GOT3 (cell line): ENCODE measurements at regions not wholly inside any gene's neighbourhood (a gene's known extent, or its start where the extent isn't known, plus 50 kb on each side); places are given as distances from the start of the nearest gene placed in this dataset.

ENCODE experiments used
- DNase-seq: peaks from one replicate; lab custom pipeline; 2025; ENCODE audit warnings: mixed read lengths; lab: John Stamatoyannopoulos, UW

GRCh38 chrX:794311-794710 lies 163.7 kb downstream of the SHOX start:
- DNase-seq = no peak

GRCh38 chrX:793216-793770 lies 162.7 kb downstream of the SHOX start:
- no peak for DNase-seq

- DNase-seq = no peak
These were observed 161.0 kb downstream of the SHOX start for GRCh38 chrX:791479-792034.

GRCh38 chrX:790783-791360 lies 160.3 kb downstream of the SHOX start:
- no peak for DNase-seq

GRCh38 chrX:790041-790506 lies 159.5 kb downstream of the SHOX start:
- DNase-seq = no peak

GRCh38 chrX:789096-789495 lies 158.5 kb downstream of the SHOX start:
- no peak for DNase-seq

GRCh38 chrX:786441-786881 lies 155.9 kb downstream of the SHOX start:
- no peak for DNase-seq

- no peak for DNase-seq
These were observed 154.2 kb downstream of the SHOX start for GRCh38 chrX:784829-785228.

GRCh38 chrX:781224-782204 lies 150.9 kb downstream of the SHOX start:
- no peak for DNase-seq

- no peak for DNase-seq
These were observed 146.1 kb downstream of the SHOX start for GRCh38 chrX:776529-777230.

GRCh38 chrX:776061-776460 lies 145.5 kb downstream of the SHOX start:
- DNase-seq = no peak

- DNase-seq = no peak
These were observed 143.9 kb downstream of the SHOX start for GRCh38 chrX:774536-774935.

- no peak for DNase-seq
These were observed 142.9 kb downstream of the SHOX start for GRCh38 chrX:773292-774025.

- no peak for DNase-seq
These were observed 140.9 kb downstream of the SHOX start for GRCh38 chrX:771536-771935.

- no peak for DNase-seq
These were observed 139.2 kb downstream of the SHOX start for GRCh38 chrX:769796-770195.

GRCh38 chrX:768596-768995 lies 138.0 kb downstream of the SHOX start:
- no peak for DNase-seq

GRCh38 chrX:758917-759316 lies 128.3 kb downstream of the SHOX start:
- no peak for DNase-seq

GRCh38 chrX:750812-751211 lies 120.2 kb downstream of the SHOX start:
- no peak for DNase-seq

GRCh38 chrX:750263-750662 lies 119.7 kb downstream of the SHOX start:
- no peak for DNase-seq

- no peak for DNase-seq
These were observed 116.6 kb downstream of the SHOX start for GRCh38 chrX:747176-747575.

- DNase-seq = no peak
These were observed 109.0 kb downstream of the SHOX start for GRCh38 chrX:739611-740010.
